ELF-1 (cell line): ENCODE measurements at regions not wholly inside any gene's neighbourhood (a gene's known extent, or its start where the extent isn't known, plus 50 kb on each side); places are given as distances from the start of the nearest gene placed in this dataset.

ENCODE experiments used
- DNase-seq: peaks from one replicate; pipeline ENCODE4 v3.0.0-alpha.2; 2016; ENCODE audit warnings: low read depth, low spot score

- no peak for DNase-seq
These were observed 929.5 kb upstream of the RAG2 start for GRCh38 chr11:37527545-37527944.

GRCh38 chr11:37525336-37525735, 927.3 kb upstream of the RAG2 start:
- no peak for DNase-seq

- DNase-seq, result no peak
These were observed 921.7 kb upstream of the RAG2 start for GRCh38 chr11:37519781-37520180.

- no peak for DNase-seq
These were observed 914.2 kb upstream of the RAG2 start for GRCh38 chr11:37512156-37512780.

GRCh38 chr11:37511425-37511933, 913.4 kb upstream of the RAG2 start:
- no peak for DNase-seq

GRCh38 chr11:37509506-37509905, 911.5 kb upstream of the RAG2 start:
- no peak for DNase-seq

GRCh38 chr11:37506531-37506930, 908.5 kb upstream of the RAG2 start:
- peak; percentile 41 for DNase-seq

- DNase-seq, result peak; percentile 28
These were observed 907.4 kb upstream of the RAG2 start for GRCh38 chr11:37505406-37505805.

GRCh38 chr11:37504921-37505320, 906.9 kb upstream of the RAG2 start:
- peak; percentile 5 for DNase-seq

GRCh38 chr11:37504060-37504611, 906.1 kb upstream of the RAG2 start:
- DNase-seq, result peak; percentile 11

- no peak for DNase-seq
These were observed 905.5 kb upstream of the RAG2 start for GRCh38 chr11:37503411-37504059.

GRCh38 chr11:37502202-37502601, 904.2 kb upstream of the RAG2 start:
- no peak for DNase-seq

- peak; percentile 37 for DNase-seq
These were observed 902.4 kb upstream of the RAG2 start for GRCh38 chr11:37500425-37500824.

GRCh38 chr11:37497326-37497725, 899.3 kb upstream of the RAG2 start:
- DNase-seq, result no peak

GRCh38 chr11:37496201-37496600, 898.2 kb upstream of the RAG2 start:
- no peak for DNase-seq

GRCh38 chr11:37484298-37484697, 886.3 kb upstream of the RAG2 start:
- DNase-seq, result no peak

- DNase-seq, result no peak
These were observed 885.7 kb upstream of the RAG2 start for GRCh38 chr11:37483761-37484160.

GRCh38 chr11:37474889-37475288, 876.9 kb upstream of the RAG2 start:
- no peak for DNase-seq

- DNase-seq, result no peak
These were observed 870.3 kb upstream of the RAG2 start for GRCh38 chr11:37468344-37468743.

GRCh38 chr11:37465221-37465620, 867.2 kb upstream of the RAG2 start:
- no peak for DNase-seq

GRCh38 chr11:37459456-37459855, 861.4 kb upstream of the RAG2 start:
- DNase-seq, result no peak

- no peak for DNase-seq
These were observed 858.7 kb upstream of the RAG2 start for GRCh38 chr11:37456746-37457145.

GRCh38 chr11:37451903-37452302, 853.9 kb upstream of the RAG2 start:
- DNase-seq, result no peak
